PC-9 (cell line): ENCODE measurements at regions not wholly inside any gene's neighbourhood (a gene's known extent, or its start where the extent isn't known, plus 50 kb on each side); places are given as distances from the start of the nearest gene placed in this dataset.
"Not testable (repeated sequence)": the region's sequence is repeated elsewhere in the genome, so short reads cannot be mapped to it uniquely, and the experiment has no call there.

ENCODE experiments used
- BruUV-seq: library from RNA; stranded (reverse); fragments of 400-500 nt; replicated peaks from 2 replicates; lab custom pipeline; 2021; lab: Mats Ljungman, UMichigan
- CTCF ChIA-PET: fragments of 300-600 bp; sonication (Branson Sonifier 250); formaldehyde crosslinking; loops from one replicate; lab custom pipeline; 2022; ENCODE audit warnings: antibody characterized with exemption; lab: Charles Lee
- POLR2A ChIA-PET: fragments of 300-600 bp; sonication (Branson Sonifier 250); formaldehyde crosslinking; loops from one replicate; lab custom pipeline; 2022; ENCODE audit warnings: antibody characterized with exemption; ENCODE audit not compliant: unreplicated experiment; lab: Charles Lee
- DNase-seq, 2 experiments: peaks; one replicate each; pipeline versions ENCODE4 v3.0.0 to v3.0.0-alpha.2; 2015 to 2022; ENCODE audit warnings: mixed read lengths in 1 of 2
- H2AFZ ChIP-seq: fragments of 200-600 bp; sonication (generic); 2 replicates; pipeline ENCODE4 v1.8.1; 2017; ENCODE audit warnings: antibody characterized with exemption
- H3F3A ChIP-seq: fragments of 200-600 bp; sonication (generic); 2 replicates; pipeline ENCODE4 v1.8.1; 2017; ENCODE audit warnings: antibody characterized with exemption, mild to moderate bottlenecking, low read depth; ENCODE audit not compliant: insufficient read depth
- H3K27ac ChIP-seq: fragments of 200-600 bp; sonication (generic); 2 replicates; pipeline ENCODE4 v1.6.1; 2016; ENCODE audit warnings: mixed run types
- H3K27me3 ChIP-seq: fragments of 200-600 bp; sonication (generic); 2 replicates; pipeline ENCODE4 v1.6.1; 2016; ENCODE audit warnings: low read depth, mixed run types; ENCODE audit not compliant: insufficient read depth
- H3K36me3 ChIP-seq: fragments of 200-600 bp; sonication (generic); 2 replicates; pipeline ENCODE4 v1.6.1; 2016; ENCODE audit warnings: low read depth, mixed run types
- H3K4me1 ChIP-seq: fragments of 200-600 bp; sonication (generic); replicated peaks from 2 replicates; pipeline ENCODE4 v1.6.1; 2016; ENCODE audit warnings: mixed run types; ENCODE audit not compliant: insufficient read depth
- H3K4me2 ChIP-seq: fragments of 200-600 bp; sonication (generic); 2 replicates; pipeline ENCODE4 v1.6.1; 2017; ENCODE audit warnings: mixed run types
- H3K4me3 ChIP-seq: fragments of 200-600 bp; sonication (generic); 2 replicates; pipeline ENCODE4 v1.6.1; 2016; ENCODE audit warnings: mixed run types
- H3K79me2 ChIP-seq: fragments of 200-600 bp; sonication (generic); 2 replicates; pipeline ENCODE4 v1.6.1; 2017; ENCODE audit warnings: low read depth, mixed run types
- H3K9me2 ChIP-seq: fragments of 200-600 bp; sonication (generic); 2 replicates; pipeline ENCODE4 v1.8.1; 2017; ENCODE audit warnings: mild to moderate bottlenecking; ENCODE audit not compliant: insufficient read depth
- H3K9me3 ChIP-seq: fragments of 200-600 bp; sonication (generic); 2 replicates; pipeline ENCODE4 v1.8.1; 2016; ENCODE audit warnings: low read depth; ENCODE audit not compliant: insufficient read depth
- H4K20me1 ChIP-seq: fragments of 200-600 bp; sonication (generic); 2 replicates; pipeline ENCODE4 v1.8.1; 2017; ENCODE audit not compliant: insufficient read depth
- EZH2 ChIP-seq: fragments of 200-600 bp; sonication (generic); IDR thresholded peaks from 2 replicates; pipeline ENCODE4 v1.8.0; 2017; ENCODE audit warnings: antibody characterized with exemption, low read depth
- intact Hi-C: fragments of 100-400 bp; cut with micrococcal nuclease; formaldehyde crosslinking; loops from one replicate; pipeline ENCODE4 v1.10.0; 2022; ENCODE audit not compliant: unreplicated experiment
- TF ChIP-seq, protein P1 (sequence below): fragments of 200-600 bp; sonication (generic); conservative IDR thresholded peaks from 2 replicates; pipeline ENCODE4 v1.6.1; 2017; ENCODE audit warnings: mixed run types, antibody characterized with exemption, mild to moderate bottlenecking, moderate library complexity

DNA sequence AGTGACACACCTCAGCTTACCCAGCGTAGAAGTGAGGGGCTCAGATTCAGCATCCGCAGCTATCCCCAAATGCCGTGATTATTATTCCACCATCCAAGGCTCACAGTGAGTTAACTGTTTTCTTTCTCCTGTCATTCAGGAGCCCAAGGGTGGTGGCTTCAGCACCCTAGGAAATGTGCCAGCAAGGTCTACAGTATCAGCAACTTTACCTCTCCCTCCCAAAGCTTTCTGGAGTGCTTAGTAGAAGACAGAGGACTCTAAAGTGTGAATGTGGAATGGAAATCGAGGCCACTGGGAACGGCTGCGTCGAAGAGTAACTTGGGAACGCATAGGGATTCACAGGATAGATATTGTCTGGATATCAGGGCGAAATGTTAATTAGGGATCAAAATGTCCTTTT, 763.8 kb upstream of the TPTE start:
- H3K27me3 ChIP-seq: peaks cover 60% of the 10 kb centered on the region
- H3K27ac ChIP-seq, H3K9me3 ChIP-seq, H2AFZ ChIP-seq, H3K36me3 ChIP-seq, H3K4me1 ChIP-seq, H3F3A ChIP-seq, H3K4me2 ChIP-seq, CTCF ChIA-PET, DNase-seq, BruUV-seq, H4K20me1 ChIP-seq, H3K4me3 ChIP-seq, H3K9me2 ChIP-seq, POLR2A ChIA-PET, intact Hi-C loops, H3K79me2 ChIP-seq: not testable (repeated sequence)

DNA sequence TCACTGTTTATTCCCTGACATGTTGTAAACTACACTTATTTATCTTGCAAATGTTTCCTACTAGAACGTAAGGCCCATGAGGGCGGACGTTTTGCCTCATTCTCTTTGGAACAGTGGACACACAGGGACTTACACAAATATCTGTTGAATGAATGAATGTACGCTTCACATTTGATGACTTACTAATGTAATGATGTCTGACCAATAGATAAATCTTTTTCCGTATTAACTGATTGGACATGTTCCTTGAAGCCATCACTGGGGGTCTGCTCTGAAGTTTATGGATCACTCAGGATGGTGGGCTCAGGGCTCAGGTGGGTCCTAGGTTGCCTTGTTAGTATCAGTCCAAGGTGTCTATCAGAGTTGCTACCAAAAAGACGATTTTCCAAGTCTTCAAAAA, 763.2 kb upstream of the TPTE start:
- no peak overlapping the region for H2AFZ ChIP-seq
- BruUV-seq: no TSS peak
- no peak for DNase-seq
- no peaks in the 10 kb centered on the region for H3K9me2 ChIP-seq
- TF ChIP-seq EZH2: no peak
- TF ChIP-seq, protein P1, sequence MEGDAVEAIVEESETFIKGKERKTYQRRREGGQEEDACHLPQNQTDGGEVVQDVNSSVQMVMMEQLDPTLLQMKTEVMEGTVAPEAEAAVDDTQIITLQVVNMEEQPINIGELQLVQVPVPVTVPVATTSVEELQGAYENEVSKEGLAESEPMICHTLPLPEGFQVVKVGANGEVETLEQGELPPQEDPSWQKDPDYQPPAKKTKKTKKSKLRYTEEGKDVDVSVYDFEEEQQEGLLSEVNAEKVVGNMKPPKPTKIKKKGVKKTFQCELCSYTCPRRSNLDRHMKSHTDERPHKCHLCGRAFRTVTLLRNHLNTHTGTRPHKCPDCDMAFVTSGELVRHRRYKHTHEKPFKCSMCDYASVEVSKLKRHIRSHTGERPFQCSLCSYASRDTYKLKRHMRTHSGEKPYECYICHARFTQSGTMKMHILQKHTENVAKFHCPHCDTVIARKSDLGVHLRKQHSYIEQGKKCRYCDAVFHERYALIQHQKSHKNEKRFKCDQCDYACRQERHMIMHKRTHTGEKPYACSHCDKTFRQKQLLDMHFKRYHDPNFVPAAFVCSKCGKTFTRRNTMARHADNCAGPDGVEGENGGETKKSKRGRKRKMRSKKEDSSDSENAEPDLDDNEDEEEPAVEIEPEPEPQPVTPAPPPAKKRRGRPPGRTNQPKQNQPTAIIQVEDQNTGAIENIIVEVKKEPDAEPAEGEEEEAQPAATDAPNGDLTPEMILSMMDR: no peak
- intact Hi-C loops: no loop called here
- no peaks in the 10 kb centered on the region for H3K9me3 ChIP-seq
- no peaks in the 10 kb centered on the region for H4K20me1 ChIP-seq
- H3K4me1 ChIP-seq: no peaks in the 10 kb centered on the region
- peaks cover 55% of the 10 kb centered on the region for H3K27me3 ChIP-seq
- ChIA-PET CTCF (no interaction called here), POLR2A (no interaction called here)
- no peaks in the 10 kb centered on the region for H3K79me2 ChIP-seq
- H3F3A ChIP-seq: no peaks in the 10 kb centered on the region
- no peak overlapping the region for H3K27ac ChIP-seq
- no peaks in the 10 kb centered on the region for H3K36me3 ChIP-seq
- no peak overlapping the region for H3K4me3 ChIP-seq
- H3K4me2 ChIP-seq: no peak overlapping the region

DNA sequence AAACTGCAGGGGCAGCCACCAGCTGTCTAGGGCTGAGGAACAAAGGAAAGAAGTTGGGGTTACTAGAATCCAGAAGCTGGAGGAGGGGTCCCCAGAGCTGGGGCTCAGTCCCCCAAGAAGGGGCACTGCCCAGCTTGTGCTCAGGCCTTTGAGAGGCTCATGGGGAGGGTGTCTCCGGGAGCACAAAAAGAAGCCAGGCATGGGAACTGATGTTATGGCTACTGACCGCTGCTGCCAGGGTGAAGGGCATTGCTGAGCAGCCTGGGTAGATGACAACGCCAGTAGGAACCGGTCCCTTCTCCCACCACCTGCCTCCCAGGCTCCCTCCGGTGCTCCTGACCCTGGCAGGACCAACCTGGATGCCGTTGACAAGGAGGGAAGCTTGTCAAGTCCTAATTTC, 762.5 kb upstream of the TPTE start:
- CTCF ChIA-PET: no interaction called here
- H3K9me3 ChIP-seq: no peaks in the 10 kb centered on the region

More for the DNA sequence above, 762.5 kb upstream of the TPTE start:
- Histone ChIP-seq H3K27ac (no peak overlapping the region), H2AFZ (no peak overlapping the region), H3K9me2 (no peaks in the 10 kb centered on the region), H3K79me2 (no peaks in the 10 kb centered on the region), H3F3A (no peaks in the 10 kb centered on the region), H4K20me1 (peaks cover 3% of the 10 kb centered on the region; the same call in 1 of the 2 replicates), H3K4me1 (no peaks in the 10 kb centered on the region), H3K4me3 (no peak overlapping the region), H3K4me2 (no peak overlapping the region), H3K36me3 (no peaks in the 10 kb centered on the region), H3K27me3 (peaks cover 52% of the 10 kb centered on the region)
- POLR2A ChIA-PET: no interaction called here
- intact Hi-C loops: no loop called here
- no TSS peak for BruUV-seq
- no peak for TF ChIP-seq EZH2
- TF ChIP-seq, protein P1: no peak
- no peak for DNase-seq
